ENCODE measurements at regions not wholly inside any gene's neighbourhood (a gene's known extent, or its start where the extent isn't known, plus 50 kb on each side); places are given as distances from the start of the nearest gene placed in this dataset.

GRCh38 chr2:60054571-60055340, 498.7 kb downstream of the BCL11A start:
- H4K20me1 ChIP-seq (replicated peaks in 1 of 2; ENCODE audit: control insufficient read depth in 1 of 2, insufficient read depth in 2 of 2, low read length in 2 of 2) = no peaks in the 10 kb centered on the region
- no peak overlapping the region for H3K4me3 ChIP-seq (ENCODE audit: extremely low read depth in 1 of 4, insufficient read depth in 2 of 4, low read depth in 3 of 4, low read length in 4 of 4)
- no peak overlapping the region for H3K4ac ChIP-seq (replicated peaks; ENCODE audit: insufficient read length, low read depth, low read length)
- H3K4me1 ChIP-seq (replicated peaks in 1 of 4; ENCODE audit: control insufficient read depth in 3 of 4, insufficient read depth in 4 of 4, low read length in 3 of 4) = peaks cover 2 to 18% (median 10%) of the 10 kb centered on the region in 4 experiments; a peak in 5 of 7 replicates
- no peak overlapping the region for H2AFZ ChIP-seq (ENCODE audit: low read length)
- no peak overlapping the region for H3K4me2 ChIP-seq (ENCODE audit: insufficient read depth in 1 of 2, low read depth in 2 of 2, low read length in 2 of 2)
- H4K8ac ChIP-seq (ENCODE audit: extremely low read depth, insufficient read depth, low read length) = no peak overlapping the region
- H3K79me2 ChIP-seq (ENCODE audit: control insufficient read depth in 1 of 2, insufficient read depth in 2 of 2, low read length in 2 of 2) = no peaks in the 10 kb centered on the region
- no peak overlapping the region for H3K23ac ChIP-seq (ENCODE audit: insufficient read length)
- no peaks in the 10 kb centered on the region for H3K27me3 ChIP-seq (replicated peaks in 1 of 4; ENCODE audit: control insufficient read depth in 3 of 4, extremely low read depth in 1 of 4, insufficient read depth in 3 of 4, low read length in 3 of 4)
- H3K56ac ChIP-seq (replicated peaks; ENCODE audit: insufficient read length, low read depth, low read length) = no peak overlapping the region
- H2BK12ac ChIP-seq (ENCODE audit: low read depth, low read length) = no peak overlapping the region
- no peak for FAIRE-seq
- H2AK5ac ChIP-seq (ENCODE audit: low read depth, low read length) = no peak overlapping the region
- no peak overlapping the region for H3K27ac ChIP-seq (ENCODE audit: low read depth, low read length)
- H2BK20ac ChIP-seq (ENCODE audit: low read length) = no peak overlapping the region
- H3K9ac ChIP-seq (replicated peaks in 1 of 4; ENCODE audit: extremely low read depth in 1 of 4, low read depth in 3 of 4, low read length in 3 of 4) = no peak overlapping the region
- ChIA-PET POLR2A (ENCODE audit: partially characterized antibody) (no interaction called here), CTCF (ENCODE audit: partially characterized antibody) (interaction anchor here (1.8 kb wide), 1 partner anchor 11 kb away, joined by 8 read pairs; no protein-coding TSS in a partner anchor)
- DNase-seq (ENCODE audit: low read depth in 1 of 2, low spot score in 2 of 2) = no peak
- H3K14ac ChIP-seq (ENCODE audit: insufficient read length) = no peak overlapping the region
- H3K9me3 ChIP-seq (ENCODE audit: insufficient read depth in 2 of 2, low read depth in 1 of 2, low read length in 1 of 2) = no peaks in the 10 kb centered on the region
- no peak overlapping the region; the same call in 1 of the 2 replicates for H3K18ac ChIP-seq (ENCODE audit: extremely low read depth, low read length)
- no peak overlapping the region for H4K91ac ChIP-seq (replicated peaks; ENCODE audit: insufficient read length, low read length)
- no peak overlapping the region for H4K5ac ChIP-seq (ENCODE audit: insufficient read length, low read depth, low read length)
- no peak overlapping the region for H2BK5ac ChIP-seq (ENCODE audit: low read depth, low read length)
- TF ChIP-seq POLR2A (IDR thresholded peaks at IDR 0.05; ENCODE audit: control extremely low read depth in 1 of 2, low read depth in 2 of 2, low read length in 2 of 2) (no peak), CEBPB (IDR thresholded peaks at IDR 0.05; ENCODE audit: low read depth, low read length) (no peak), TCF12 (IDR thresholded peaks at IDR 0.05; ENCODE audit: low read depth, low read length) (no peak), SUZ12 (IDR thresholded peaks at IDR 0.05; ENCODE audit: low read length) (no peak), SAP30 (IDR thresholded peaks at IDR 0.05; ENCODE audit: insufficient read depth, insufficient replicate concordance, low read length) (no peak), SRF (IDR thresholded peaks at IDR 0.05; ENCODE audit: low read depth, low read length) (no peak), EZH2 (IDR thresholded peaks at IDR 0.05; ENCODE audit: low read depth, low read length, severe bottlenecking) (no peak), FOSL1 (IDR thresholded peaks at IDR 0.05; ENCODE audit: insufficient read depth, low read depth, low read length) (no peak), USF2 (IDR thresholded peaks at IDR 0.05; ENCODE audit: low read length) (no peak), BCL11A (IDR thresholded peaks at IDR 0.05; ENCODE audit: low read depth in 2 of 2, low read length in 2 of 2) (no peak)
- no peaks in the 10 kb centered on the region for H3K36me3 ChIP-seq (ENCODE audit: control insufficient read depth in 2 of 4, insufficient read depth in 4 of 4, low read length in 3 of 4)
- no peak overlapping the region for H2BK120ac ChIP-seq (replicated peaks; ENCODE audit: low read depth, low read length)
- no peak overlapping the region for H2BK15ac ChIP-seq (ENCODE audit: low read length)
- no peaks in the 10 kb centered on the region for H3K79me1 ChIP-seq (ENCODE audit: low read depth, low read length)
- H3K23me2 ChIP-seq (ENCODE audit: low read depth, low read length) = no peaks in the 10 kb centered on the region
- WGBS, 2 experiments (ENCODE audit: extremely low coverage in 1 of 2, insufficient coverage in 1 of 2, insufficient read length in 1 of 2, insufficient replicate concordance in 2 of 2, low coverage in 1 of 2, low lambda C conversion rate in 2 of 2, missing lambda C conversion rate in 1 of 2) = 76% methylated on average over 6 of the region's 6 CpGs; no CpG with 5 or more reads in 1 of the 2 experiments
